Left ventricle myocardium inferior (tissue), 1 donor: ENCODE measurements at regions not wholly inside any gene's neighbourhood (a gene's known extent, or its start where the extent isn't known, plus 50 kb on each side); places are given as distances from the start of the nearest gene placed in this dataset.

Experiments
- DNase-seq: peaks from one replicate; pipeline ENCODE4 v3.0.0-alpha.2; 2020
- H3K27ac ChIP-seq: fragments of 200-600 bp; replicated peaks from 2 replicates; pipeline ENCODE4 v1.8.0; 2021
- H3K27me3 ChIP-seq: fragments of 200-600 bp; 2 replicates; pipeline ENCODE4 v1.8.0; 2021; ENCODE audit warnings: low read depth
- H3K36me3 ChIP-seq: fragments of 200-600 bp; 2 replicates; pipeline ENCODE4 v1.8.0; 2021
- H3K4me1 ChIP-seq: fragments of 200-600 bp; 2 replicates; pipeline ENCODE4 v1.8.0; 2021
- H3K4me3 ChIP-seq: fragments of 200-600 bp; 2 replicates; pipeline ENCODE4 v1.8.0; 2021; ENCODE audit warnings: mild to moderate bottlenecking, moderate library complexity
- H3K9me3 ChIP-seq: fragments of 200-600 bp; replicated peaks from 2 replicates; pipeline ENCODE4 v1.8.0; 2021
- CTCF ChIP-seq: fragments of 200-600 bp; IDR thresholded peaks from 2 replicates; pipeline ENCODE4 v1.8.0; 2021; ENCODE audit warnings: antibody characterized with exemption, mild to moderate bottlenecking, borderline replicate concordance
- intact Hi-C: fragments of 100-400 bp; cut with micrococcal nuclease; formaldehyde crosslinking; loops from one replicate; pipeline ENCODE4 v1.11.0; 2022
- donor health status: DM: no; HTN: yes; CAD: no; lungs with severe emphysema.

- Histone ChIP-seq H3K27ac (no peak overlapping the region), H3K4me3 (no peak overlapping the region), H3K4me1 (no peaks in the 10 kb centered on the region), H3K9me3 (no peaks in the 10 kb centered on the region), H3K36me3 (no peaks in the 10 kb centered on the region), H3K27me3 (no peaks in the 10 kb centered on the region)
- TF ChIP-seq CTCF: no peak
- intact Hi-C loops: no loop called here
- DNase-seq: no peak
These were observed 346.6 kb downstream of the SMARCA1 start for GRCh38 chrX:129176710-129177109.

GRCh38 chrX:129161108-129161507 is 362.2 kb downstream of the SMARCA1 start:
- no peak overlapping the region for H3K4me3 ChIP-seq
- H3K27ac ChIP-seq: no peak overlapping the region
- intact Hi-C loops: no loop called here
- no peaks in the 10 kb centered on the region for H3K36me3 ChIP-seq
- no peak for TF ChIP-seq CTCF
- H3K27me3 ChIP-seq: no peaks in the 10 kb centered on the region
- no peaks in the 10 kb centered on the region for H3K9me3 ChIP-seq
- no peaks in the 10 kb centered on the region for H3K4me1 ChIP-seq
- no peak for DNase-seq

- Histone ChIP-seq H3K4me3 (no peak overlapping the region), H3K4me1 (no peaks in the 10 kb centered on the region), H3K27me3 (no peaks in the 10 kb centered on the region), H3K27ac (no peak overlapping the region), H3K9me3 (no peaks in the 10 kb centered on the region), H3K36me3 (no peaks in the 10 kb centered on the region)
- intact Hi-C loops: no loop called here
- no peak for TF ChIP-seq CTCF
- DNase-seq: no peak
These were observed 364.8 kb downstream of the SMARCA1 start for GRCh38 chrX:129158505-129158904.

- Histone ChIP-seq H3K9me3 (no peaks in the 10 kb centered on the region), H3K4me3 (no peak overlapping the region), H3K27me3 (no peaks in the 10 kb centered on the region), H3K27ac (no peak overlapping the region), H3K36me3 (no peaks in the 10 kb centered on the region), H3K4me1 (no peaks in the 10 kb centered on the region)
- no peak for TF ChIP-seq CTCF
- intact Hi-C loops: no loop called here
- no peak for DNase-seq
These were observed 377.4 kb downstream of the SMARCA1 start for GRCh38 chrX:129145840-129146272.

- Histone ChIP-seq H3K27me3 (no peaks in the 10 kb centered on the region), H3K27ac (no peak overlapping the region), H3K4me3 (no peak overlapping the region), H3K36me3 (no peaks in the 10 kb centered on the region), H3K4me1 (no peaks in the 10 kb centered on the region), H3K9me3 (no peaks in the 10 kb centered on the region)
- no peak for DNase-seq
- intact Hi-C loops: no loop called here
- TF ChIP-seq CTCF: no peak
These were observed 377.9 kb downstream of the SMARCA1 start for GRCh38 chrX:129145385-129145784.
